ENCODE measurements at regions not wholly inside any gene's neighbourhood (a gene's known extent, or its start where the extent isn't known, plus 50 kb on each side); places are given as distances from the start of the nearest gene placed in this dataset.

DNA sequence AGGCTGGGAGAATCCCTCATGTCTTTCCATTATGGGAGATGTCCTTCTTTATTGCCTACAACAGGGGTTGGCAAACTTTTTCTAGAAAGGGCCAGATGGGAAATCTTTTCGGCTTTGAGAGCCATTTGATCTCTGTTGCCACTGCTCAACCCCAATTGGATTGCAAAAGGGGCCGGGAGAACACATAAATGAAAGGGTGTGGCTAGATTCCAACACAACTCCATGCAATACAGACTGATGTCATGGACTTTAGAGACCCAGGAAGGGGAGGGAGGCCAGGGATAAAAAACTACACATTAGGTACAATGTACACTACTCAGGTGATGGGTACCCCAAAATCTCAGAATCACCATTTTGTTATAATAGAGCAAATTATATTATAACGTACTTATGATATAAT, 97.6 kb upstream of the SIM2 start:
- H3K4me1 ChIP-seq (ENCODE audit: insufficient read depth, low read length, poor library complexity, severe bottlenecking): peaks cover 9% of the 10 kb centered on the region
- no peak for TF ChIP-seq CTCF (conservative IDR thresholded peaks at IDR 0.05; ENCODE audit: low read length)
- TF ChIP-seq EZH2phosphoT487 (IDR thresholded peaks at IDR 0.05; ENCODE audit: borderline replicate concordance): no peak
- no peaks in the 10 kb centered on the region for H3K9me2 ChIP-seq (replicated peaks; ENCODE audit: low read depth, low read length)
- H3K4me3 ChIP-seq (ENCODE audit: low read length, poor library complexity, severe bottlenecking): no peak overlapping the region
- H2AFZ ChIP-seq (ENCODE audit: low read length): no peak overlapping the region
- H4K20me1 ChIP-seq (ENCODE audit: insufficient read depth, low read length, poor library complexity, severe bottlenecking): no peaks in the 10 kb centered on the region
- H3K9ac ChIP-seq (ENCODE audit: low read depth, low read length, poor library complexity, severe bottlenecking): no peak overlapping the region
- no peaks in the 10 kb centered on the region for H3K9me3 ChIP-seq (ENCODE audit: insufficient read depth, low read depth, low read length)
- no peaks in the 10 kb centered on the region for H3F3A ChIP-seq (ENCODE audit: low read depth)
- H3K79me2 ChIP-seq (ENCODE audit: insufficient read depth, low read length): no peaks in the 10 kb centered on the region
- H3K36me3 ChIP-seq (ENCODE audit: insufficient read depth, low read length): no peaks in the 10 kb centered on the region
- H3K4me2 ChIP-seq (ENCODE audit: low read depth, low read length, poor library complexity, severe bottlenecking): no peak overlapping the region
- no peaks in the 10 kb centered on the region for H3K27me3 ChIP-seq (ENCODE audit: insufficient read depth, low read length, poor library complexity, severe bottlenecking)

GRCh38 chr21:36602735-36603134, 96.2 kb upstream of the SIM2 start:
- no peaks in the 10 kb centered on the region for H3K36me3 ChIP-seq (ENCODE audit: insufficient read depth, low read length)
- no peaks in the 10 kb centered on the region for H3K9me2 ChIP-seq (replicated peaks; ENCODE audit: low read depth, low read length)
- H3F3A ChIP-seq (ENCODE audit: low read depth): no peaks in the 10 kb centered on the region
- peak overlapping the region; percentile 47; the same call in 1 of the 2 replicates for H2AFZ ChIP-seq (ENCODE audit: low read length)
- H3K9ac ChIP-seq (ENCODE audit: low read depth, low read length, poor library complexity, severe bottlenecking): no peak overlapping the region
- TF ChIP-seq EZH2phosphoT487 (IDR thresholded peaks at IDR 0.05; ENCODE audit: borderline replicate concordance): no peak
- no peak for TF ChIP-seq CTCF (conservative IDR thresholded peaks at IDR 0.05; ENCODE audit: low read length)
- H3K4me3 ChIP-seq (ENCODE audit: low read length, poor library complexity, severe bottlenecking): no peak overlapping the region
- peak overlapping the region; percentile 7 for H3K4me2 ChIP-seq (ENCODE audit: low read depth, low read length, poor library complexity, severe bottlenecking)
- H3K4me1 ChIP-seq (ENCODE audit: insufficient read depth, low read length, poor library complexity, severe bottlenecking): peaks cover 9% of the 10 kb centered on the region
- no peaks in the 10 kb centered on the region for H3K79me2 ChIP-seq (ENCODE audit: insufficient read depth, low read length)
- H4K20me1 ChIP-seq (ENCODE audit: insufficient read depth, low read length, poor library complexity, severe bottlenecking): no peaks in the 10 kb centered on the region
- H3K27me3 ChIP-seq (ENCODE audit: insufficient read depth, low read length, poor library complexity, severe bottlenecking): no peaks in the 10 kb centered on the region
- no peaks in the 10 kb centered on the region for H3K9me3 ChIP-seq (ENCODE audit: insufficient read depth, low read depth, low read length)

DNA sequence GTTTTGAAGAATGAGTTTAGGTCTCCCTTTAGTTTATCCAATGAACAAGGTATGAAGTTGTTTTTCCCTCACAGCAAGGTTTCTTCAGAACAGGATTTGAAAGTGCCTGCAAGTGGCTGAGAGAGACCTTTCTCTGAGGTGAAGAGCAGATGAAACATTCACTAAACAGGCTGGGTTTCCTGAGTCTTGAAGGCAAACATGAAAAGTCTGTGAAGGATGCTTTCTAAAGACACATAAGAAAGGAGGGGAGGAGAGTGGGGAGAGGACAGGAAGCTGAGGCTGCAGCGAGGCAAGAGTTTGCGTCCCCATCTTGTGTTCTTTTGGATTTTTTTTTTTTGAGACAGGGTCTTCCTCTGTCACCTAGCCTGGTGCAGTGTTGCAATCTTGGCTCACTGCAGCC, 95.7 kb upstream of the SIM2 start:
- Histone ChIP-seq H2AFZ (ENCODE audit: low read length) (peak overlapping the region; percentile 47), H3F3A (ENCODE audit: low read depth) (no peaks in the 10 kb centered on the region), H3K79me2 (ENCODE audit: insufficient read depth, low read length) (no peaks in the 10 kb centered on the region), H3K4me1 (ENCODE audit: insufficient read depth, low read length, poor library complexity, severe bottlenecking) (peaks cover 9% of the 10 kb centered on the region), H3K4me2 (ENCODE audit: low read depth, low read length, poor library complexity, severe bottlenecking) (peak overlapping the region; percentile 7), H3K27me3 (ENCODE audit: insufficient read depth, low read length, poor library complexity, severe bottlenecking) (no peaks in the 10 kb centered on the region), H3K9me3 (ENCODE audit: insufficient read depth, low read depth, low read length) (no peaks in the 10 kb centered on the region), H3K4me3 (ENCODE audit: low read length, poor library complexity, severe bottlenecking) (no peak overlapping the region), H3K9ac (ENCODE audit: low read depth, low read length, poor library complexity, severe bottlenecking) (no peak overlapping the region), H3K36me3 (ENCODE audit: insufficient read depth, low read length) (no peaks in the 10 kb centered on the region), H3K9me2 (replicated peaks; ENCODE audit: low read depth, low read length) (no peaks in the 10 kb centered on the region), H4K20me1 (ENCODE audit: insufficient read depth, low read length, poor library complexity, severe bottlenecking) (no peaks in the 10 kb centered on the region)
- no peak for TF ChIP-seq EZH2phosphoT487 (IDR thresholded peaks at IDR 0.05; ENCODE audit: borderline replicate concordance)
- TF ChIP-seq CTCF (conservative IDR thresholded peaks at IDR 0.05; ENCODE audit: low read length): no peak
